ENCODE measurements at regions not wholly inside any gene's neighbourhood (a gene's known extent, or its start where the extent isn't known, plus 50 kb on each side); places are given as distances from the start of the nearest gene placed in this dataset.

DNA sequence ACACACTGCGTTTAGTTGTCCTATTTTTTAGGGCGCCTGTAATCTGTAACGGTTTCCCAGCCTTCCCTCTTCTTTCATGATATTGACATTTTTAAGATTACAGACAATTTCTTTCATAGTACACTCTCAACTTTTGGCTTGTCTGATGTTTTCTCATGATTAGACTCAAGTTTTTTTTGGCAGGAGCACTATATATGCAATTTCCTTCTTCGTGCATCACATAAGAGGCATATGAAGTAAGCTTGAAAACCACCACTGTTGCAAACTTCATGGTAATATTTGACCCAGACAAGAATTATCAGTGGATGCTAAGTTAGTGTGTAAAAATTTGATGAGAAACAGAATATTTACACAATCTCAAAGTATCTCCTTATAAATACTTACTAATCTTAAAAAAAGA, 119.2 kb upstream of the CMC1 start:
- H3K9me3 ChIP-seq (ENCODE audit: low read length), result no peaks in the 10 kb centered on the region
- DNase-seq, result no peak
- no peak overlapping the region for H3K9ac ChIP-seq (ENCODE audit: low read length)
- no peaks in the 10 kb centered on the region for H3K79me2 ChIP-seq (ENCODE audit: low read length)
- no peak overlapping the region for H2AFZ ChIP-seq (ENCODE audit: low read length)
- no peak overlapping the region for H3K4me3 ChIP-seq (ENCODE audit: low read length)
- no peaks in the 10 kb centered on the region for H3K36me3 ChIP-seq (ENCODE audit: insufficient read depth, low read length)
- no peaks in the 10 kb centered on the region for H4K20me1 ChIP-seq (ENCODE audit: insufficient read depth, low read depth, low read length)
- H3K4me1 ChIP-seq (ENCODE audit: low read length), result no peaks in the 10 kb centered on the region
- no peaks in the 10 kb centered on the region; the same call in 1 of the 2 replicates for H3K9me2 ChIP-seq (replicated peaks; ENCODE audit: insufficient read depth, low read length)
- no peak overlapping the region for H3K4me2 ChIP-seq (ENCODE audit: low read depth, low read length, poor library complexity, severe bottlenecking)
- no peak overlapping the region for H3K27ac ChIP-seq (ENCODE audit: low read length)
- H3K27me3 ChIP-seq (ENCODE audit: low read length), result no peaks in the 10 kb centered on the region; the same call in 1 of the 2 replicates

DNA sequence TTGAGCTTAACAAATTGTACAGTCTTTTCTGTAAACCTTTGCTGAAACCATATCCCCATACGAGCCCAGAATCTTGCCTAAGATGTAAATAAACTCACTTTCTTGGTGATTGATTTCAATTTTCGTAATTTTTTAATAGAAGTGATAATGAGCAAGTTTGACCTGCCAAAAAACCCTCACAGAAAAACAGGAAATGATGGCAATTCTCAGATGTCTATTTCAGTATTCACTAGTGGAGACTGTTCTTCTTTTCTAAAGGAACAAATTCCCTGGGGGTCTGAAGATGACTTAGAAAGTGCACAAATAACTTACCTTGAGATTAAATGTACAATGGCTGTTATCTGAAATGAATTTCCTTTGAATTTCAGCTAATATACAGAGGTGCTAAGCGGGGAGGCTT, 116.5 kb upstream of the CMC1 start:
- no peaks in the 10 kb centered on the region for H3K36me3 ChIP-seq (ENCODE audit: insufficient read depth, low read length)
- no peaks in the 10 kb centered on the region for H3K9me3 ChIP-seq (ENCODE audit: low read length)
- H3K4me1 ChIP-seq (ENCODE audit: low read length), result no peaks in the 10 kb centered on the region
- H2AFZ ChIP-seq (ENCODE audit: low read length), result no peak overlapping the region
- DNase-seq, result no peak
- H3K79me2 ChIP-seq (ENCODE audit: low read length), result no peaks in the 10 kb centered on the region
- H4K20me1 ChIP-seq (ENCODE audit: insufficient read depth, low read depth, low read length), result no peaks in the 10 kb centered on the region
- no peak overlapping the region for H3K27ac ChIP-seq (ENCODE audit: low read length)
- no peak overlapping the region for H3K4me2 ChIP-seq (ENCODE audit: low read depth, low read length, poor library complexity, severe bottlenecking)
- no peak overlapping the region for H3K9ac ChIP-seq (ENCODE audit: low read length)
- no peaks in the 10 kb centered on the region; the same call in 1 of the 2 replicates for H3K27me3 ChIP-seq (ENCODE audit: low read length)
- no peaks in the 10 kb centered on the region; the same call in 1 of the 2 replicates for H3K9me2 ChIP-seq (replicated peaks; ENCODE audit: insufficient read depth, low read length)
- no peak overlapping the region for H3K4me3 ChIP-seq (ENCODE audit: low read length)

DNA sequence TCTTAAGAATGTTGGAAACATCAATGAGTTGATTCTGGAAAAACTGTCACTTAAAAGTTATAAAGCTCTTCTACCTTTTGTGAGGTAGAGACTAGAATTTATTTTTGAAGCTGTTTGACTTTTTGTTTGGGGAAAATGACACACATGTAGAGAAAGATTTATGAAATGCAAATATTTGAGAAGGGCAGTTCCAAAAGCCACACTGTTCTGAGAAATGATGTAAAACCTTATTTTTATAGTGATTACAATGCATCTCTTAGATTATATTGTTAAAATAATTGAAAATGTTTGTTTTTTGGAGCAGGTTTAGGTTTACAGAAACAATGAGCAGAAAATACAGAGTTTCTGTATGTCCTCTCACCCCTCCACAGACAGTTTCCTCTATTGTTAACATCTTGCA, 116.1 kb upstream of the CMC1 start:
- H3K36me3 ChIP-seq (ENCODE audit: insufficient read depth, low read length), result no peaks in the 10 kb centered on the region
- no peaks in the 10 kb centered on the region for H3K9me3 ChIP-seq (ENCODE audit: low read length)
- H3K27me3 ChIP-seq (ENCODE audit: low read length), result no peaks in the 10 kb centered on the region; the same call in 1 of the 2 replicates
- DNase-seq, result no peak
- no peaks in the 10 kb centered on the region for H3K4me1 ChIP-seq (ENCODE audit: low read length)
- H4K20me1 ChIP-seq (ENCODE audit: insufficient read depth, low read depth, low read length), result no peaks in the 10 kb centered on the region
- no peak overlapping the region for H3K4me2 ChIP-seq (ENCODE audit: low read depth, low read length, poor library complexity, severe bottlenecking)
- H3K9ac ChIP-seq (ENCODE audit: low read length), result no peak overlapping the region
- H3K27ac ChIP-seq (ENCODE audit: low read length), result no peak overlapping the region
- H2AFZ ChIP-seq (ENCODE audit: low read length), result no peak overlapping the region
- H3K4me3 ChIP-seq (ENCODE audit: low read length), result no peak overlapping the region
- no peaks in the 10 kb centered on the region; the same call in 1 of the 2 replicates for H3K9me2 ChIP-seq (replicated peaks; ENCODE audit: insufficient read depth, low read length)
- no peaks in the 10 kb centered on the region for H3K79me2 ChIP-seq (ENCODE audit: low read length)

DNA sequence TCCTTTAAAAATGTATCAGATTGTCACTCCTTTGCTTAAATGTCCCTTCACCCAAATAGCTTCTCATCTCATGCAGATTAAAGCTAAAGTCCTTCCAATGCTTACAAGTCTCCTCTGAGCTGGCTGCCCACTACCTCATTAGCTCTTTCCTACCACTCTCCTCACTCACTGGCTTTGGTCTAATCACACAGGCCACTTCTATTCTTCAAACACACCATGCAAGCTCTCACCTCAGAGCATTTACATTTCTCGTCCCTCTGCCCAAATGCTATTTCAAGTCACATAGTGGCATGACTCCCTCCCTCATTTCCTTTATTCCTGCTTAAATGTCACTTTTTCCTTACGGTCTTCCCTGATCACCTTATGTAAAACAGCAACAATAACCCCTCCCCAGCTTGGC, 110.6 kb upstream of the CMC1 start:
- no peak overlapping the region for H3K4me2 ChIP-seq (ENCODE audit: low read depth, low read length, poor library complexity, severe bottlenecking)
- no peaks in the 10 kb centered on the region for H3K27me3 ChIP-seq (ENCODE audit: low read length)
- H3K79me2 ChIP-seq (ENCODE audit: low read length), result no peaks in the 10 kb centered on the region
- no peaks in the 10 kb centered on the region for H3K9me2 ChIP-seq (replicated peaks; ENCODE audit: insufficient read depth, low read length)
- H3K9ac ChIP-seq (ENCODE audit: low read length), result no peak overlapping the region
- H3K4me1 ChIP-seq (ENCODE audit: low read length), result no peaks in the 10 kb centered on the region
- H2AFZ ChIP-seq (ENCODE audit: low read length), result no peak overlapping the region
- H3K27ac ChIP-seq (ENCODE audit: low read length), result no peak overlapping the region
- no peak for DNase-seq
- no peaks in the 10 kb centered on the region for H3K9me3 ChIP-seq (ENCODE audit: low read length)
- no peaks in the 10 kb centered on the region for H3K36me3 ChIP-seq (ENCODE audit: insufficient read depth, low read length)
- no peaks in the 10 kb centered on the region for H4K20me1 ChIP-seq (ENCODE audit: insufficient read depth, low read depth, low read length)
- no peak overlapping the region for H3K4me3 ChIP-seq (ENCODE audit: low read length)

DNA sequence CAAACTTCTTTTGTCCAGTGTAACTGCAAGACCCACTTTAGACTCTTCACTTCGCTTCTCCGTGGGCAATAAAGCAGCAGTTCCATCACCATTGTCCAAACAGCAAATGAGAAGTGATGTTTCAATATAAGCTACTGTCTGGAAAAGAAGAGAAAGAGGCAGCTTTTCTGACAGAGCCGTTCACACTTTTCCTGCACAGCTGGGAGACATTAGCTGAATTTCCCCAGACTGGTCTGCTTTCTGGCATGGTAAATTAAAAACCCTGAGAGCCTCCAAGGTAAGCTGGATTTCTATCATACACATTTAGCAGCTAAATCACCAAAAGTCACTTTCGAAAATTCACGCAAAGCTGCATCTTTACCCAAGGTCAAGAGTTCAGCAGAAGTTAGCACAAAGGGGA, 108.5 kb upstream of the CMC1 start:
- H2AFZ ChIP-seq (ENCODE audit: low read length), result no peak overlapping the region
- no peak overlapping the region for H3K4me2 ChIP-seq (ENCODE audit: low read depth, low read length, poor library complexity, severe bottlenecking)
- H3K9me2 ChIP-seq (replicated peaks; ENCODE audit: insufficient read depth, low read length), result no peaks in the 10 kb centered on the region
- no peaks in the 10 kb centered on the region for H3K27me3 ChIP-seq (ENCODE audit: low read length)
- no peaks in the 10 kb centered on the region for H3K9me3 ChIP-seq (ENCODE audit: low read length)
- no peak for DNase-seq
- H3K36me3 ChIP-seq (ENCODE audit: insufficient read depth, low read length), result no peaks in the 10 kb centered on the region
- H3K27ac ChIP-seq (ENCODE audit: low read length), result no peak overlapping the region
- H3K4me3 ChIP-seq (ENCODE audit: low read length), result no peak overlapping the region
- H3K9ac ChIP-seq (ENCODE audit: low read length), result no peak overlapping the region
- no peaks in the 10 kb centered on the region for H3K79me2 ChIP-seq (ENCODE audit: low read length)
- no peaks in the 10 kb centered on the region for H3K4me1 ChIP-seq (ENCODE audit: low read length)
- H4K20me1 ChIP-seq (ENCODE audit: insufficient read depth, low read depth, low read length), result no peaks in the 10 kb centered on the region

DNA sequence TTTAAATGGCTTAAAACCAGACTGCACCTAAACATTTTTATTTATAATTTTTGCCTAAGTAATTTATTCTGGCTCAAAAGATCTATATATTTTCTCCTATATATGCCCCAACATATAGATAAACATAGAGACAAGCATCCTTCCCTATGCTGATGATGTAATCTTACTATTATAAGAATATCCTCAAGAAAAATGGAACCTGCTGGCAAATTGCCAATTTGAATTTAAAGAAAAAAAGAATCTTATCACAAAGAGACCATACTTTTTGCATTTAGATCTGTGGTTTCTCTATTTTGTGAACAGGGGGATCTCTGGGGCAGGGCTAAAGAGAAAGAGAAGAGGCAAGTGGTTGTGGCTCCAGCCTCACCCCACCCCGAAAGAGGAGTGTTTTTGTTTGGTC, 107.2 kb upstream of the CMC1 start:
- no peak for DNase-seq
- Histone ChIP-seq H3K36me3 (ENCODE audit: insufficient read depth, low read length) (no peaks in the 10 kb centered on the region), H3K9ac (ENCODE audit: low read length) (no peak overlapping the region), H2AFZ (ENCODE audit: low read length) (no peak overlapping the region), H3K27me3 (ENCODE audit: low read length) (no peaks in the 10 kb centered on the region), H3K9me3 (ENCODE audit: low read length) (no peaks in the 10 kb centered on the region), H3K79me2 (ENCODE audit: low read length) (no peaks in the 10 kb centered on the region), H3K9me2 (replicated peaks; ENCODE audit: insufficient read depth, low read length) (no peaks in the 10 kb centered on the region), H4K20me1 (ENCODE audit: insufficient read depth, low read depth, low read length) (no peaks in the 10 kb centered on the region), H3K27ac (ENCODE audit: low read length) (no peak overlapping the region), H3K4me3 (ENCODE audit: low read length) (no peak overlapping the region), H3K4me1 (ENCODE audit: low read length) (no peaks in the 10 kb centered on the region), H3K4me2 (ENCODE audit: low read depth, low read length, poor library complexity, severe bottlenecking) (no peak overlapping the region)

DNA sequence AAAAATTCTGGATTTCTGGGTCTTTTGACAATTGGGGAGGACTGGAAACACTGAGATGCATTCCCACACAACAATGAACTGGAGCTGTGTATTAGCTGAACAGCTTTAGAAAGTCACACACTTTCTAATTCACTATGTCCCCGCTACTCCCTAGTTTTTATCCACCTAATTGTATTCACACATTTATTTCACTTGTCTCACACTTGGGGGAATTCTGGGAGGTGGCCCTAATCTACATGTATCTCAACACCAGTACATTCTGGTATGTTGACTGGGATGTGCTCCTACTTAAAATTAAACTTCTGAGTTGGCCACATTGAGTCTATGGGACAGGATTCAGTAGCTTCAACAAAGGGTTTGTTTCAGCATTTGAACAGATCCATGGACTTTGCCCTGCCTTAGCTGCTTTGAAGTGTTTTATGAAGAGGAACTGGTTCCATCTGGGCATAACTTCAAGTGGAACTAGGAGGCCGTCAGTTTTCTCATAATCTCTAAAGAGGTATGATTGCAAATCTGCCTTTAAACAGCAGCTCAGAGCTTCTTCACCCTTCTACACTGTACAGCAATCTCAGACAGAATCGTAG, 106.5 kb upstream of the CMC1 start:
- no peak overlapping the region for H3K9ac ChIP-seq (ENCODE audit: low read length)
- no peak overlapping the region for H3K4me2 ChIP-seq (ENCODE audit: low read depth, low read length, poor library complexity, severe bottlenecking)
- H2AFZ ChIP-seq (ENCODE audit: low read length), result no peak overlapping the region
- H3K27ac ChIP-seq (ENCODE audit: low read length), result no peak overlapping the region
- H3K4me3 ChIP-seq (ENCODE audit: low read length), result no peak overlapping the region
- DNase-seq, result no peak
- no peaks in the 10 kb centered on the region for H3K9me2 ChIP-seq (replicated peaks; ENCODE audit: insufficient read depth, low read length)
- H4K20me1 ChIP-seq (ENCODE audit: insufficient read depth, low read depth, low read length), result no peaks in the 10 kb centered on the region
- no peaks in the 10 kb centered on the region for H3K9me3 ChIP-seq (ENCODE audit: low read length)
- H3K79me2 ChIP-seq (ENCODE audit: low read length), result no peaks in the 10 kb centered on the region
- no peaks in the 10 kb centered on the region for H3K27me3 ChIP-seq (ENCODE audit: low read length)
- H3K36me3 ChIP-seq (ENCODE audit: insufficient read depth, low read length), result no peaks in the 10 kb centered on the region
- H3K4me1 ChIP-seq (ENCODE audit: low read length), result no peaks in the 10 kb centered on the region

DNA sequence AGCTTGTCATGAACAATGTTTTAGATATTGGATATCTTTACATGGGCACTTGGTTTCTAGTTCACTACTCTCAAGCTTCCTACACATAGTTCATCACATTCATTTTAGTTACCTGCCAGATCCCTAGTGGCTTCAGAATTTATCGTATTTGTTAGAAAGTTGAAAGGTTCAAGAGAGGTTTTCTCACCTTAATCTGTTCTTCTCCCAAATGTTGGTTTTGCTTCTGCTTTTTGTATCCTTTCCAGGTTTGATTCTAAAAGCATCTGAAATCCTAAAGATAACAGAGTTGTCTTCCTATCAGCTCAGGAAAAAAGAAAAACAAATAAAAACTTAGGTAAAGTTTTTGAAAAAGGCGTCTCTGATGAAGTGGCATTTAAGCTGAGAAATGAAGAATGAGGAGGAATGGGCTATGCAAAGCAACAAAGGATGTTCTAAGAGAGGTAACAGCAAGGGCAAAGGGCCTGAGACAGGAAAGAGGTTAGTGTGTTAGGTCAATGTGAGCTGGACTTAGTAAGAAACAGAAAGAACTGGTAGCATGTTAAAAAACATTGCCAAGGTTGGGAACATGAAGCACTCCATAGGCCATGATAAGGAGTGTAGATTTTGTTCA, 104.7 kb upstream of the CMC1 start:
- Histone ChIP-seq H4K20me1 (ENCODE audit: insufficient read depth, low read depth, low read length) (no peaks in the 10 kb centered on the region), H3K4me3 (ENCODE audit: low read length) (no peak overlapping the region), H2AFZ (ENCODE audit: low read length) (no peak overlapping the region), H3K4me2 (ENCODE audit: low read depth, low read length, poor library complexity, severe bottlenecking) (no peak overlapping the region), H3K27ac (ENCODE audit: low read length) (no peak overlapping the region), H3K9ac (ENCODE audit: low read length) (no peak overlapping the region), H3K36me3 (ENCODE audit: insufficient read depth, low read length) (no peaks in the 10 kb centered on the region), H3K9me2 (replicated peaks; ENCODE audit: insufficient read depth, low read length) (no peaks in the 10 kb centered on the region), H3K79me2 (ENCODE audit: low read length) (no peaks in the 10 kb centered on the region), H3K4me1 (ENCODE audit: low read length) (no peaks in the 10 kb centered on the region), H3K27me3 (ENCODE audit: low read length) (no peaks in the 10 kb centered on the region), H3K9me3 (ENCODE audit: low read length) (no peaks in the 10 kb centered on the region)
- DNase-seq, result no peak

Data from Karpas-422 (cell line).